ENCODE measurements at regions not wholly inside any gene's neighbourhood (a gene's known extent, or its start where the extent isn't known, plus 50 kb on each side); places are given as distances from the start of the nearest gene placed in this dataset.
"Not testable (repeated sequence)": the region's sequence is repeated elsewhere in the genome, so short reads cannot be mapped to it uniquely, and the experiment has no call there.

DNA sequence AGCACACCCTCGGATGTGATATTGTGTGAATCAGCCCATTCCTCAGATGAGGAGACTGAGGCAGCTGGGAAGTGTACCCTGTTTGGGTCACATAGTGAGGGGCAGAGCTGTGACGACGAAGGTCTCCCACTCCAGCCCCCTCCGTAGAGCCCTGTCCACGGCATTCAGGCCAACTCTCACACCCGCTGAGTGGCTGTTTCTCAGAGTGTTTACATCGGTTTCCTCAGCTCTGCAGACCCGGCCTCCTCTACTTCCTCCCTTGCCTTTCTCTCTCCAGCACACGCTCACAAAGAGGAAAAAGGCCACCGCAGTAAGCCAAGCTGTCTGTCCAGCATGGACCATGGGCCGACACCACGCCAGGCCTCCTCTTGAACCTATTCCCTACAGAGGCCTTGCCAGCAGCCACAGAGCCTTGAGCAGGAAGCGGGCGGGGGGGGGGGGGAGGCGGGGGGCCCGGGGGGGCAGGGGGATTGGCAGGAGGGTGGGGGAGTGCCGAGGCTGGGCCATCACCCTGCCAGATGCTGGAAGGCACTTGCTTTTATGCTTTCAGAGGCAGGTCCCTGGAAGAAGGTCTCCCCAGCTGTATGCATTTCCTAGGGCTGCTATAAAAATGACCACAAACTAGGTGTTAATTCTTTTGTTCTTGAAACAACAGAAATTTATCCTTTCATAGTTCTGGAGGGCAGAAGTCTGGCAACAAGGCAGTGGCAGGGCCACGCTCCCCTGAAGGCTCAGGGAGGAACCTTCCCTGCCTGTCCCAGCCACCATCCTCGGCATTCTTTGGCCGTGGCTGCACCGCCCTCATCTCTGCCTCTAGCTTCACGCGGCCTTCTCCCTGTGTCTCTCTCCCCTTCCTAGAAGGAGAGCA lies 178.4 kb downstream of the PSMG1 start:
- Histone ChIP-seq H3K36me3 (ENCODE audit: control insufficient read depth in 3 of 3, insufficient read depth in 2 of 3, low read depth in 1 of 3, low read length in 3 of 3) (no peaks in the 10 kb centered on the region), H3K4me1 (ENCODE audit: control insufficient read depth in 3 of 3, insufficient read depth in 2 of 3, low read depth in 1 of 3, low read length in 2 of 3) (peaks cover 0 to 19% (median 12%) of the 10 kb centered on the region in 3 donors), H3K4me3 (ENCODE audit: low read depth in 1 of 3, low read length in 3 of 3) (no peak overlapping the region), H3K27me3 (ENCODE audit: control insufficient read depth in 3 of 3, insufficient read depth in 3 of 3, low read length in 3 of 3) (no peaks in the 10 kb centered on the region), H3K27ac (ENCODE audit: low read depth in 1 of 3, low read length in 2 of 3) (peak overlapping the region in 2 of 3 donors; percentile 60 to 95), H3K9me3 (ENCODE audit: control insufficient read depth in 2 of 2, insufficient read depth in 1 of 2, low read depth in 1 of 2, low read length in 1 of 2) (no peaks in the 10 kb centered on the region)
- FAIRE-seq (no peak), DNase-seq (peak in 1 of 2 donors; percentile 36)
- WGBS, 3 donors, result 25 to 46% (median 36%) methylated on average over 19 to 21 of the region's 23 CpGs

- FAIRE-seq (no peak), DNase-seq (no peak)
- Histone ChIP-seq H3K27ac (ENCODE audit: low read depth in 1 of 3, low read length in 2 of 3) (peak overlapping the region in 2 of 3 donors; percentile 50 to 95), H3K4me3 (ENCODE audit: low read depth in 1 of 3, low read length in 3 of 3) (no peak overlapping the region), H3K4me1 (ENCODE audit: control insufficient read depth in 3 of 3, insufficient read depth in 2 of 3, low read depth in 1 of 3, low read length in 2 of 3) (peaks cover 0 to 19% (median 12%) of the 10 kb centered on the region in 3 donors), H3K36me3 (ENCODE audit: control insufficient read depth in 3 of 3, insufficient read depth in 2 of 3, low read depth in 1 of 3, low read length in 3 of 3) (no peaks in the 10 kb centered on the region), H3K27me3 (ENCODE audit: control insufficient read depth in 3 of 3, insufficient read depth in 3 of 3, low read length in 3 of 3) (no peaks in the 10 kb centered on the region), H3K9me3 (ENCODE audit: control insufficient read depth in 2 of 2, insufficient read depth in 1 of 2, low read depth in 1 of 2, low read length in 1 of 2) (no peaks in the 10 kb centered on the region)
- 41 to 48% (median 41%) methylated on average over 9 of the region's 9 CpGs for WGBS, 3 donors
These were observed 179.1 kb downstream of the PSMG1 start for GRCh38 chr21:39003982-39004633.

- 77 to 91% (median 90%) methylated on average over 5 of the region's 5 CpGs for WGBS, 3 donors
- Histone ChIP-seq H3K4me1 (ENCODE audit: control insufficient read depth in 3 of 3, insufficient read depth in 2 of 3, low read depth in 1 of 3, low read length in 2 of 3) (peaks cover 0 to 19% (median 12%) of the 10 kb centered on the region in 3 donors), H3K36me3 (ENCODE audit: control insufficient read depth in 3 of 3, insufficient read depth in 2 of 3, low read depth in 1 of 3, low read length in 3 of 3) (no peaks in the 10 kb centered on the region), H3K4me3 (ENCODE audit: low read depth in 1 of 3, low read length in 3 of 3) (no peak overlapping the region), H3K27ac (ENCODE audit: low read depth in 1 of 3, low read length in 2 of 3) (no peak overlapping the region), H3K9me3 (ENCODE audit: control insufficient read depth in 2 of 2, insufficient read depth in 1 of 2, low read depth in 1 of 2, low read length in 1 of 2) (no peaks in the 10 kb centered on the region), H3K27me3 (ENCODE audit: control insufficient read depth in 3 of 3, insufficient read depth in 3 of 3, low read length in 3 of 3) (no peaks in the 10 kb centered on the region)
- FAIRE-seq (no peak), DNase-seq (no peak)
These were observed 181.9 kb downstream of the PSMG1 start for GRCh38 chr21:39001341-39001740.

DNA sequence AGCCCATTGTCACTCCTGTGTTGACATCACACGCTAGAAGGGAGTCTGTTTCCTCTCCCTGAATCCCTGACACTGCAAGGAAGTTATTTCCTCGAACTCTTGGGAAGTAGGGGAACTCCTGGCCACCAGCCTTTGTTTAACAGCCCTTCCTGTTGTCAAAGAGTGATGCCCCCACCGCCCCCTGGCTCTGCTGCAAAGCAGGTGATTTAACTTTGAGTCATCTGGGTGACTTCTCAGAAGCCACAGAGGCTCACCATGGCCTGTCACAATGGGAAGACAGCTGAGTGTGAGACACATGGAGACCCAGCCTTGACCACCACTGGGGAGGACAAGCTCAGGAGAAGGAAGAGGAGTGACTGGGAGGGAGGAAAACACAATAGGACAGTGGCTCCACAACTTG lies 182.8 kb downstream of the PSMG1 start:
- Histone ChIP-seq H3K4me3 (ENCODE audit: low read depth in 1 of 3, low read length in 3 of 3) (no peak overlapping the region), H3K27me3 (ENCODE audit: control insufficient read depth in 3 of 3, insufficient read depth in 3 of 3, low read length in 3 of 3) (no peaks in the 10 kb centered on the region), H3K4me1 (ENCODE audit: control insufficient read depth in 3 of 3, insufficient read depth in 2 of 3, low read depth in 1 of 3, low read length in 2 of 3) (peaks cover 0 to 17% (median 12%) of the 10 kb centered on the region in 3 donors), H3K27ac (ENCODE audit: low read depth in 1 of 3, low read length in 2 of 3) (peak overlapping the region in 1 of 3 donors; percentile 53), H3K9me3 (ENCODE audit: control insufficient read depth in 2 of 2, insufficient read depth in 1 of 2, low read depth in 1 of 2, low read length in 1 of 2) (no peaks in the 10 kb centered on the region), H3K36me3 (ENCODE audit: control insufficient read depth in 3 of 3, insufficient read depth in 2 of 3, low read depth in 1 of 3, low read length in 3 of 3) (no peaks in the 10 kb centered on the region)
- WGBS, 3 donors, result 40 to 58% (median 44%) methylated on average over 3 of the region's 3 CpGs
- no peak for FAIRE-seq
- DNase-seq, result no peak

- Histone ChIP-seq H3K36me3 (ENCODE audit: control insufficient read depth in 3 of 3, insufficient read depth in 2 of 3, low read depth in 1 of 3, low read length in 3 of 3) (no peaks in the 10 kb centered on the region), H3K9me3 (ENCODE audit: control insufficient read depth in 2 of 2, insufficient read depth in 1 of 2, low read depth in 1 of 2, low read length in 1 of 2) (no peaks in the 10 kb centered on the region), H3K4me3 (ENCODE audit: low read depth in 1 of 3, low read length in 3 of 3) (no peak overlapping the region), H3K27ac (ENCODE audit: low read depth in 1 of 3, low read length in 2 of 3) (no peak overlapping the region), H3K27me3 (ENCODE audit: control insufficient read depth in 3 of 3, insufficient read depth in 3 of 3, low read length in 3 of 3) (no peaks in the 10 kb centered on the region), H3K4me1 (ENCODE audit: control insufficient read depth in 3 of 3, insufficient read depth in 2 of 3, low read depth in 1 of 3, low read length in 2 of 3) (peaks cover 0 to 9% (median 7%) of the 10 kb centered on the region in 3 donors)
- WGBS, 3 donors, result 91 to 97% (median 92%) methylated on average over 3 of the region's 3 CpGs
- FAIRE-seq (no peak), DNase-seq (no peak)
These were observed 184.1 kb downstream of the PSMG1 start for GRCh38 chr21:38999161-38999560.

- peaks cover 0 to 12% (median 1%) of the 10 kb centered on the region in 3 donors for H3K4me1 ChIP-seq (ENCODE audit: control insufficient read depth in 3 of 3, insufficient read depth in 2 of 3, low read depth in 1 of 3, low read length in 2 of 3)
- not testable (repeated sequence) for H3K9me3 ChIP-seq (ENCODE audit: control insufficient read depth in 2 of 2, insufficient read depth in 1 of 2, low read depth in 1 of 2, low read length in 1 of 2); DNase-seq; H3K27me3 ChIP-seq (ENCODE audit: control insufficient read depth in 3 of 3, insufficient read depth in 3 of 3, low read length in 3 of 3); FAIRE-seq; H3K36me3 ChIP-seq (ENCODE audit: control insufficient read depth in 3 of 3, insufficient read depth in 2 of 3, low read depth in 1 of 3, low read length in 3 of 3); H3K4me3 ChIP-seq (ENCODE audit: low read depth in 1 of 3, low read length in 3 of 3); H3K27ac ChIP-seq (ENCODE audit: low read depth in 1 of 3, low read length in 2 of 3)
- 82 to 89% (median 87%) methylated on average over 7 of the region's 7 CpGs for WGBS, 3 donors
These were observed 185.0 kb downstream of the PSMG1 start for GRCh38 chr21:38998281-38998680.

DNA sequence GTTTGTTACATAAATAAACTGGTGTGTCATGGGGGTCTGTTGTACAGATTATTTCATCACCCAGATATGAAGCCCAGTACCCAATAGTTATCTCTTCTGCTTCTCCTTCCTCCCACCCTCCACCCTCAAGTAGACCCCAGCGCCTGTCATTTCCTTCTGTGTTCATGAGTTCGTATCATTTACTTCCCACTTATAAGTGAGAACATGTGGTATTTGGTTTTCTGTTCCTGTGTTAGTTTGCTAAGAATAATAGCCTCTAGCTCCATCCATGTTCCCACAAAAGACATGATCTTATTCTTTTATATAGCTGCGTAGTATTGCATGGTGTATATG lies 185.4 kb downstream of the PSMG1 start:
- FAIRE-seq; H3K4me3 ChIP-seq (ENCODE audit: low read depth in 1 of 3, low read length in 3 of 3); H3K36me3 ChIP-seq (ENCODE audit: control insufficient read depth in 3 of 3, insufficient read depth in 2 of 3, low read depth in 1 of 3, low read length in 3 of 3); H3K27ac ChIP-seq (ENCODE audit: low read depth in 1 of 3, low read length in 2 of 3); H3K9me3 ChIP-seq (ENCODE audit: control insufficient read depth in 2 of 2, insufficient read depth in 1 of 2, low read depth in 1 of 2, low read length in 1 of 2); DNase-seq; H3K27me3 ChIP-seq (ENCODE audit: control insufficient read depth in 3 of 3, insufficient read depth in 3 of 3, low read length in 3 of 3): not testable (repeated sequence)
- 65 to 89% (median 85%) methylated on average over 3 of the region's 3 CpGs for WGBS, 3 donors
- H3K4me1 ChIP-seq (ENCODE audit: control insufficient read depth in 3 of 3, insufficient read depth in 2 of 3, low read depth in 1 of 3, low read length in 2 of 3), result peaks cover 0 to 12% (median 2%) of the 10 kb centered on the region in 3 donors

- FAIRE-seq, result no peak
- DNase-seq, result no peak
These were observed 186.0 kb downstream of the PSMG1 start for GRCh38 chr21:38997051-38997842.

More at GRCh38 chr21:38997051-38997842, 186.0 kb downstream of the PSMG1 start:
- H3K36me3 ChIP-seq (ENCODE audit: control insufficient read depth in 3 of 3, insufficient read depth in 2 of 3, low read depth in 1 of 3, low read length in 3 of 3), result no peaks in the 10 kb centered on the region
- H3K27me3 ChIP-seq (ENCODE audit: control insufficient read depth in 3 of 3, insufficient read depth in 3 of 3, low read length in 3 of 3), result no peaks in the 10 kb centered on the region
- no peaks in the 10 kb centered on the region for H3K9me3 ChIP-seq (ENCODE audit: control insufficient read depth in 2 of 2, insufficient read depth in 1 of 2, low read depth in 1 of 2, low read length in 1 of 2)
- no peak overlapping the region for H3K4me3 ChIP-seq (ENCODE audit: low read depth in 1 of 3, low read length in 3 of 3)
- H3K4me1 ChIP-seq (ENCODE audit: control insufficient read depth in 3 of 3, insufficient read depth in 2 of 3, low read depth in 1 of 3, low read length in 2 of 3), result peaks cover 0 to 13% (median 7%) of the 10 kb centered on the region in 3 donors
- 67 to 84% (median 72%) methylated on average over 10 of the region's 10 CpGs for WGBS, 3 donors
- H3K27ac ChIP-seq (ENCODE audit: low read depth in 1 of 3, low read length in 2 of 3), result peak overlapping the region in 1 of 3 donors; percentile 2

Data from small intestine (tissue), 7 donors.